ENCODE measurements at regions not wholly inside any gene's neighbourhood (a gene's known extent, or its start where the extent isn't known, plus 50 kb on each side); places are given as distances from the start of the nearest gene placed in this dataset.

DNA sequence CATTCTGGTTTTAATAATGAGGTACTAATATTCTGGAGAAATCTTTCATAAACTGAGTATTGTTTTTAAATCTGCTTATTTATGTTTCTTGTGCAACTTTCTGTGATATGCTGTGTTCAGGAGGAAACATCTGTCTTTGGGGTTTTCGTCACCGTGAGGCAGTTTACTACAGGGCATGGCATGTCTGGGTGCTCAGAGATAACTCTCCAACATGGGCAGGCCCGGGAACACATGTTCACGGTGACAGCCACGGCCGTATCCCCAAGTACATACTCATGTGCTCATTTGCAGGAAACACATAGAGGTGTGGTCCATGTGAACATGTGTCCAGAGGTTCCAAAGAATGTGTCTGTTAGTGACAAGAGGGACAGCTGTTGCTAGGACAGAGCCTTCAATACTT lies 62.1 kb upstream of the CNKSR3 start:
- H3K27me3 ChIP-seq (ENCODE audit: low read length) = no peaks in the 10 kb centered on the region
- no peak overlapping the region for H3K9ac ChIP-seq (ENCODE audit: low read length)
- no peak overlapping the region for H2AFZ ChIP-seq (ENCODE audit: low read length)
- no peaks in the 10 kb centered on the region for H3K79me2 ChIP-seq (ENCODE audit: low read length)
- no peaks in the 10 kb centered on the region for H3K9me2 ChIP-seq (replicated peaks; ENCODE audit: low read length)
- POLR2A ChIA-PET (ENCODE audit: unreplicated experiment) = interaction anchor here (0.6 kb wide), 1 partner anchor 10 kb away, joined by 8 read pairs; no protein-coding TSS in a partner anchor
- TF ChIP-seq CTCF (conservative IDR thresholded peaks at IDR 0.05; ENCODE audit: low read depth, low read length) (no peak), EZH2phosphoT487 (IDR thresholded peaks at IDR 0.05; ENCODE audit: borderline replicate concordance, low read length) (no peak), EZH2 (IDR thresholded peaks at IDR 0.05; ENCODE audit: low read length, unreplicated experiment) (no peak)
- no peaks in the 10 kb centered on the region for H4K20me1 ChIP-seq (ENCODE audit: low read length)
- no peak overlapping the region for H3K27ac ChIP-seq (ENCODE audit: low read length)
- CTCF ChIA-PET = no interaction called here
- H3K4me1 ChIP-seq (ENCODE audit: insufficient read depth, low read length) = no peaks in the 10 kb centered on the region
- H3K9me3 ChIP-seq (ENCODE audit: low read length) = no peaks in the 10 kb centered on the region
- intact Hi-C loops (cut with micrococcal nuclease) = no loop called here
- BruUV-seq (replicated peaks) = no TSS peak
- H3K4me2 ChIP-seq (ENCODE audit: low read length) = no peak overlapping the region
- DNase-seq = no peak
- no peak for ATAC-seq
- no peaks in the 10 kb centered on the region for H3F3A ChIP-seq (ENCODE audit: low read length, unreplicated experiment)
- H3K36me3 ChIP-seq (ENCODE audit: low read depth, low read length) = no peaks in the 10 kb centered on the region
- no peak overlapping the region for H3K4me3 ChIP-seq (ENCODE audit: low read length)

DNA sequence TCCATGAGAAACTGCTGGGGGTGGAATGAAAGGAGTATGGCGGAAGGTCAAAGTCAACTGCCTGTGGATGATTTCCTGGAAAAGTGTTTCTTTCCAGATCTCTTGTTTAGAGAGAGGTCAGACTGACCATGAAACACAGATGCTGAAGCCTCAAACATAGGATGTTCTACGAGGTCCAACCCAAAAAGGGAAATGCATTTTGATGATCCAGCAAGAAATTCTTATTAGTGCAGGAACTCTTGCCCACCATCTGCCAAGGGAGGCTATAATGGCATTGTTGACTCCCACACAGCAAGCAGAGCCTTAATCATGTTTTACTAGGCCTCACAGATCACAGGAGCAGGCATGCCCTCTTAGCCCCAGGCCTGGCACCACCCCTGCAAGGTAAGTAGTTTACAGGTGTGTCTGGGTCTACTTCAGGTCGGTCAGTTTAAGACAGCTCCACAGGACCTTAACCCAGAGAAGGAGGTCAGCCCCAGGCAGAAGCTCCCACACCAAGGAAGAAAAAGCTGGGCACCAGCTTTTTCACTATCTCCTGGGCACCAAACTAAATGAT lies 67.6 kb upstream of the CNKSR3 start:
- no TSS peak for BruUV-seq (replicated peaks)

More for the DNA sequence above, 67.6 kb upstream of the CNKSR3 start:
- no peak for ATAC-seq
- Histone ChIP-seq H3K9me3 (ENCODE audit: low read length) (no peaks in the 10 kb centered on the region), H3K27ac (ENCODE audit: low read length) (peak overlapping the region; percentile 85), H3K4me3 (ENCODE audit: low read length) (no peak overlapping the region), H4K20me1 (ENCODE audit: low read length) (no peaks in the 10 kb centered on the region), H3K9me2 (replicated peaks; ENCODE audit: low read length) (no peaks in the 10 kb centered on the region), H3K9ac (ENCODE audit: low read length) (0 out of 2 replicates have a peak overlapping the region, but pooled peaks have one; percentile 8), H2AFZ (ENCODE audit: low read length) (no peak overlapping the region), H3K36me3 (ENCODE audit: low read depth, low read length) (no peaks in the 10 kb centered on the region), H3K27me3 (ENCODE audit: low read length) (no peaks in the 10 kb centered on the region), H3F3A (ENCODE audit: low read length, unreplicated experiment) (no peaks in the 10 kb centered on the region), H3K4me1 (ENCODE audit: insufficient read depth, low read length) (peaks cover 20% of the 10 kb centered on the region), H3K79me2 (ENCODE audit: low read length) (no peaks in the 10 kb centered on the region), H3K4me2 (ENCODE audit: low read length) (no peak overlapping the region)
- intact Hi-C loops (cut with micrococcal nuclease) = no loop called here
- CTCF ChIA-PET = no interaction called here
- no peak for DNase-seq
- TF ChIP-seq EZH2phosphoT487 (IDR thresholded peaks at IDR 0.05; ENCODE audit: borderline replicate concordance, low read length) = no peak
- no peak for TF ChIP-seq EZH2 (IDR thresholded peaks at IDR 0.05; ENCODE audit: low read length, unreplicated experiment)
- no peak for TF ChIP-seq CTCF (conservative IDR thresholded peaks at IDR 0.05; ENCODE audit: low read depth, low read length)
- POLR2A ChIA-PET (ENCODE audit: unreplicated experiment) = no interaction called here
